ENCODE measurements at regions not wholly inside any gene's neighbourhood (a gene's known extent, or its start where the extent isn't known, plus 50 kb on each side); places are given as distances from the start of the nearest gene placed in this dataset.

DNA sequence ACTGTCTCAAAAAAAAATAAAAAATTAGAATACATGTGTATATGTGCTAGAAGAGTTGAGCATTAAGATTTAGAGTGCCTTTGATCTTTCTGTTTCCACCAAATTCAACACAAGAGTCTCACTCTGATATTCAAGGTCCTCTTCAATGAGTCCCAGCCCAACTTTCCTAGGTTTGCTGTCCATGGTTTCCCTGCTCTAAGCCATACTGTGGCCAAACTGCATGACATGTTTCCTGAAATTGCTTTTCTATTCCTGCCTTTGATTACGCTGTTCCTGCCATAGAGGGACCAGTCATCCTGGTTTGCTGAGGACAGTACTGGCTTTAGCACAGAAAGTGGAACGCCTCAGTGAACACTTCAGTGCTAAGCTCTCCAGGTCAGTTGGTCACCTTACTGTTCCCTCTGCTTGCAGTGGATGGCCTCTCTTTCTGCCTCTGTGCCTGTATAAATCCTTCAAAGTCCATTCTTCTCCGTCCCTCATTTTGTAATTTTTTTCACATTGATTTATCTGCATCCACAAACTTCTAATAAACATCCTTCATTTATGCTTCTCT, 305.9 kb upstream of the PROX1 start:
- no peak overlapping the region for H3K4me2 ChIP-seq (ENCODE audit: low read depth, low read length)
- H3K18ac ChIP-seq (ENCODE audit: low read depth, low read length) = no peak overlapping the region
- H2BK20ac ChIP-seq (ENCODE audit: low read depth, low read length) = no peak overlapping the region
- H3K27me3 ChIP-seq (ENCODE audit: control insufficient read depth, insufficient read depth, low read length) = no peaks in the 10 kb centered on the region
- in situ Hi-C loops (cut with MboI; ENCODE audit: low sequenced_read_pairs) = no loop called here
- H2AFZ ChIP-seq (replicated peaks; ENCODE audit: low read length, poor library complexity) = no peak overlapping the region
- H2BK15ac ChIP-seq (ENCODE audit: low read depth, low read length) = no peak overlapping the region
- dilution Hi-C loops (cut with HindIII; ENCODE audit: low sequenced_read_pairs, unreplicated experiment) = no loop called here
- intact Hi-C loops (cut with micrococcal nuclease) = no loop called here
- TF ChIP-seq MAZ (IDR thresholded peaks at IDR 0.05; ENCODE audit: borderline replicate concordance, low read depth, low read length) (no peak), CEBPB (IDR thresholded peaks at IDR 0.05; ENCODE audit: low read depth, low read length) (no peak), MAFK (IDR thresholded peaks at IDR 0.05; ENCODE audit: low read depth, low read length) (no peak), CHD1 (IDR thresholded peaks at IDR 0.05; ENCODE audit: low read depth, low read length) (no peak), CTCF (conservative IDR thresholded peaks at IDR 0.05; ENCODE audit: low read depth, low read length) (no peak), NFE2L2 (IDR thresholded peaks at IDR 0.05; ENCODE audit: low read depth, low read length) (no peak), SMC3 (IDR thresholded peaks at IDR 0.05; ENCODE audit: low read depth, low read length) (no peak), RAD21 (IDR thresholded peaks at IDR 0.05; ENCODE audit: low read length) (no peak)
- TF ChIP-seq, protein P1, sequence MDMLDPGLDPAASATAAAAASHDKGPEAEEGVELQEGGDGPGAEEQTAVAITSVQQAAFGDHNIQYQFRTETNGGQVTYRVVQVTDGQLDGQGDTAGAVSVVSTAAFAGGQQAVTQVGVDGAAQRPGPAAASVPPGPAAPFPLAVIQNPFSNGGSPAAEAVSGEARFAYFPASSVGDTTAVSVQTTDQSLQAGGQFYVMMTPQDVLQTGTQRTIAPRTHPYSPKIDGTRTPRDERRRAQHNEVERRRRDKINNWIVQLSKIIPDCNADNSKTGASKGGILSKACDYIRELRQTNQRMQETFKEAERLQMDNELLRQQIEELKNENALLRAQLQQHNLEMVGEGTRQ (IDR thresholded peaks at IDR 0.05; ENCODE audit: low read depth, low read length) = no peak
- H3K4me1 ChIP-seq (ENCODE audit: control insufficient read depth, insufficient read depth, low read length) = no peaks in the 10 kb centered on the region
- no peaks in the 10 kb centered on the region for H3K36me3 ChIP-seq (ENCODE audit: control insufficient read depth, insufficient read depth, low read length)
- H3K9ac ChIP-seq (ENCODE audit: low read depth, low read length) = no peak overlapping the region
- H3K27ac ChIP-seq (ENCODE audit: insufficient read depth, low read length) = no peak overlapping the region
- peaks cover 20% of the 10 kb centered on the region for H3K9me3 ChIP-seq (ENCODE audit: control insufficient read depth, insufficient read depth, low read length)
- no peaks in the 10 kb centered on the region for H3K9me1 ChIP-seq (ENCODE audit: insufficient read depth, low read length)
- H2BK5ac ChIP-seq (ENCODE audit: low read depth, low read length, poor library complexity, severe bottlenecking) = no peak overlapping the region
- H2BK120ac ChIP-seq (ENCODE audit: low read depth, low read length) = no peak overlapping the region
- no peak overlapping the region for H4K5ac ChIP-seq (ENCODE audit: low read depth, low read length)
- H4K20me1 ChIP-seq (ENCODE audit: insufficient read depth, low read length) = no peaks in the 10 kb centered on the region
- H3K4me3 ChIP-seq (ENCODE audit: insufficient read depth, low read depth, low read length) = no peak overlapping the region
- H3K79me1 ChIP-seq (ENCODE audit: low read depth in 1 of 2, low read length in 2 of 2) = no peaks in the 10 kb centered on the region
- H3K4ac ChIP-seq (ENCODE audit: low read depth, low read length) = no peak overlapping the region
- WGBS, 2 experiments (ENCODE audit: extremely low coverage in 2 of 2, insufficient read length in 1 of 2) = 25 to 100% methylated on average over 1 to 2 of the region's 3 CpGs
- H3K14ac ChIP-seq (replicated peaks; ENCODE audit: low read depth, low read length) = no peak overlapping the region
- no peak overlapping the region for H3K56ac ChIP-seq (ENCODE audit: extremely low read depth, insufficient read depth, low read length)
- no TSS peak for BruUV-seq (replicated peaks)
- CTCF ChIA-PET = no interaction called here
- ATAC-seq (ENCODE audit: low read depth) (no peak), DNase-seq (no peak)
- POLR2A ChIA-PET (ENCODE audit: unreplicated experiment) = no interaction called here
- no peak overlapping the region for H4K91ac ChIP-seq (ENCODE audit: insufficient read depth, low read depth, low read length)
- H2AK5ac ChIP-seq (ENCODE audit: low read depth, low read length) = no peak overlapping the region
- H2AK9ac ChIP-seq (replicated peaks; ENCODE audit: low read depth, low read length, poor library complexity) = no peak overlapping the region
- H3K23ac ChIP-seq (ENCODE audit: low read depth, low read length) = no peak overlapping the region
- no peak overlapping the region for H4K8ac ChIP-seq (ENCODE audit: low read depth in 2 of 2, low read length in 2 of 2)

Measured in IMR-90 (cell line).